AG09319 (cell line): ENCODE measurements at regions not wholly inside any gene's neighbourhood (a gene's known extent, or its start where the extent isn't known, plus 50 kb on each side); places are given as distances from the start of the nearest gene placed in this dataset.

Experiments used
- DNase-seq: peaks from one replicate; pipeline ENCODE4 v3.0.0-alpha.2; 2010; ENCODE audit warnings: low read depth; ENCODE audit errors: extremely low read depth
- TF ChIP-seq, protein P1 (sequence below): IDR thresholded peaks from 2 replicates; pipeline ENCODE4 v1.5.1; 2011; ENCODE audit warnings: low read depth, mild to moderate bottlenecking, inconsistent platforms, low read length, moderate library complexity

DNA sequence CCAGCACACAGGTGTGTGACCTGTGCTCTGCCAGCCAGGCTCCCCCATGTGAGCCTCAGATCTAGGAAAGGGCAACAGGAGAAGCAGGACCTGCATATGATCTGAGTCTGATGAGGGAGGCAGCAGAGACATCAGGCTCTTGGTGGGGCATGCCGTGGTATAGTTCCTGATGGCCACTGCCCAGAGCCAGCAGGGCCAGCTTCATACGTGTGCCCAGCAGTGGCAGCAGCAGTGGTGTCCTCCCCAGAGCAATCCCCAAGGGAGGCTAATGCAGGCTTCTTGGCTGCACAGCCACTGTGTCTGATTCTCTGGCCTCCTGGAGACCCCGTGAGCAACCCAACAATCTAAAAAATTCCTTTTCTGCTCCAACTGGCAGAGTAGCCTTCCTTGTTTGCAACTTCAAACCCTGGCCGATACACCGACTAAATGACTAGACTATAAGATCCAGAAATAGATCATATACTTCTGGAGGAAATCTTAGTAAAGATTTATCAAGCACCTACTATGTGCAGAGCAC, 230.6 kb upstream of the ZMIZ1 start:
- no peak for DNase-seq
- TF ChIP-seq, protein P1, sequence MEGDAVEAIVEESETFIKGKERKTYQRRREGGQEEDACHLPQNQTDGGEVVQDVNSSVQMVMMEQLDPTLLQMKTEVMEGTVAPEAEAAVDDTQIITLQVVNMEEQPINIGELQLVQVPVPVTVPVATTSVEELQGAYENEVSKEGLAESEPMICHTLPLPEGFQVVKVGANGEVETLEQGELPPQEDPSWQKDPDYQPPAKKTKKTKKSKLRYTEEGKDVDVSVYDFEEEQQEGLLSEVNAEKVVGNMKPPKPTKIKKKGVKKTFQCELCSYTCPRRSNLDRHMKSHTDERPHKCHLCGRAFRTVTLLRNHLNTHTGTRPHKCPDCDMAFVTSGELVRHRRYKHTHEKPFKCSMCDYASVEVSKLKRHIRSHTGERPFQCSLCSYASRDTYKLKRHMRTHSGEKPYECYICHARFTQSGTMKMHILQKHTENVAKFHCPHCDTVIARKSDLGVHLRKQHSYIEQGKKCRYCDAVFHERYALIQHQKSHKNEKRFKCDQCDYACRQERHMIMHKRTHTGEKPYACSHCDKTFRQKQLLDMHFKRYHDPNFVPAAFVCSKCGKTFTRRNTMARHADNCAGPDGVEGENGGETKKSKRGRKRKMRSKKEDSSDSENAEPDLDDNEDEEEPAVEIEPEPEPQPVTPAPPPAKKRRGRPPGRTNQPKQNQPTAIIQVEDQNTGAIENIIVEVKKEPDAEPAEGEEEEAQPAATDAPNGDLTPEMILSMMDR = no peak

DNA sequence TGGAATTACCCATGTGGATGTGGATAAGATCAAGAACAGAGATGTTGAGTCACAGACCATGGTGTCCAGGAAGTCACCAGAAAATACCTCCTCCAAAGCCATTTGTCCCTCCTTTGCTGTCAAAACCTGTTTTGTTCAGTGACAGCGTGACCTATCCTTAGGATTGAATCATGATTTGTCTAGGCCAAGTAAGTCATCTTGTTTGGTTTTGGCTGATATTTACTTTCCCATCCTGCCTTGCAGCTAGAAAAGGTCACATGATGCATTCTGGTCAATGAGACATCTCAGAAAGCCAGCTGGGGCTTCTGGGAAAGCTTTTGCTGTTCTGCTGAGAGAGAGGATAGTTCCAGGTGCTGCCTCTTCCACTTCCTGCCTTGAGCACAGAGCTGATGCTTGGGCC, 225.3 kb upstream of the ZMIZ1 start:
- TF ChIP-seq, protein P1 = no peak
- no peak for DNase-seq

DNA sequence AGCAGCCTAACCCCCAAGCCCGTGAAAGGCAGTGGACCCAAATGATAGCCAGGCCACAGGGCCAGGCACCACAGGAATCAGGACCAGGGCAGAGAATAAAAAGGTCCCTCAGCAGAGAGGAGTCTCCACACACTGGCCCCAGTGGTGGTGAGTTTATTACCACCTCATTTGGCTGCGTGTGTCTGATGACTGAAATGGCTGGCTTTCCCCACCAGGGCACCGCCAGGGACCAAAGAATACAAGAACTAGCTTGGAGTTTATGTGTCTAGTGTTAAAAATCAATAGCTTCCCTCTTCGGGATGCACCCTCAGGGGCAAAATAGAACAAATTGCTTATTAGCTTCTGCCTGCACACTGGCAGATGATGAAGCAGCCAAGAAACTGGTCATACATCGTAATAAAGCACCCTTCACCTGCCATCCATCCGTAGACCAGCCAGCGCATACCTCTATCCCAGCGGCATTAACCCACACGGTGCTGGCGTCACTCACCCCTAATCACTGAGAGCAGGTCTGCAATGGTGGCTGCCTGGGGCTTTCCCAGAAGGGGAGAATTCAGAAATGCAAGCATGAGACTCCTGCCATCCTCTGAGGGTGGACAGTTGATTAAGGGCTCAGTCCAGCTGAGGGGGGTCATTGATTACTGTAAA, 223.7 kb upstream of the ZMIZ1 start:
- DNase-seq = no peak
- TF ChIP-seq, protein P1 = no peak

DNA sequence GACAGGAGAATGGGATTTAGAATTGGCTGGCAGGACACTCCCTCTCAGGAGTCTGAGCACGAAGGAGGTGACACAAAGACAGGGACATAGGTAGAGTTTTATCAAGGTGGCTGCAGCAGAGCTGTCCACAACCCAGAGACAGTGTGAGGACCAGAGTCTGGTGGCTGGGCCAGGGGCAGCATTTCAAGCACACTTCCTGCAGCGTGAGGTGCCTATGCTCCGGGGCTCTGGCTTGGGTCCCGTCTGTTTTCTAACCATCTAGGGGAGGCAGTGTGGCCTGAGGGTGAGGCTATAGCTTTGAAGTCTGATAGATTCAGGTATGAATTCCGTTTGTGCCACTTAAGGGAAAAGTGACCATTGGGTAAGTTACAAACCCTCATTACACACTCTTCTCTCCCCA, 222.7 kb upstream of the ZMIZ1 start:
- DNase-seq = no peak
- TF ChIP-seq, protein P1 = no peak

DNA sequence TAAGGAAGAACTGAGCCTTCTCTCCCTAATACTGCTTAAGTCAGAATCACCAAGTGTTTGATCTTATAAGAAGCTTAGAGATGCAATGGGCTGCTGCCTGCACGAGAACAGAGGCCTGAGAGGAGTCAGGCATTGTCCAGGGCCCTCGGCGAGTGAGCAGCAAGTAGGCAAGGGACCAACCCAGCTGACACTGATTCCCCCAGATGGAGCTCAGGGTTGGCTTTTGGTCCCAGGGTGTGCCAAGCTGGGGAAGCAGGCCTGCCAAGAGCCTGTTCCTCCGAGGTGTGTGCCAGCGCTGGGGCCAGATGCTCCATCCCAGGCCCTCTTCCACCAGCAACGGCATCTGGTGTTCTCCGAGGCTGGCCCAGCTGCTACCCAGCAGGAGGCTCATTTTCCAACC, 222.0 kb upstream of the ZMIZ1 start:
- TF ChIP-seq, protein P1 = no peak
- DNase-seq = no peak

- DNase-seq = no peak
Measured at GRCh38 chr10:78847485-78847884, 221.3 kb upstream of the ZMIZ1 start.

GRCh38 chr10:78849115-78849514, 219.7 kb upstream of the ZMIZ1 start:
- TF ChIP-seq, protein P1 = no peak

More at GRCh38 chr10:78847485-78847884, 221.3 kb upstream of the ZMIZ1 start:
- TF ChIP-seq, protein P1 = no peak

More at GRCh38 chr10:78849115-78849514, 219.7 kb upstream of the ZMIZ1 start:
- DNase-seq = no peak
